ENCODE measurements at regions not wholly inside any gene's neighbourhood (a gene's known extent, or its start where the extent isn't known, plus 50 kb on each side); places are given as distances from the start of the nearest gene placed in this dataset.
"Not testable (repeated sequence)": the region's sequence is repeated elsewhere in the genome, so short reads cannot be mapped to it uniquely, and the experiment has no call there.

GRCh38 chr1:229017091-229017490 lies 253.8 kb upstream of the RAB4A start:
- Histone ChIP-seq H3K9me3 (replicated peaks in 1 of 3) (no peaks in the 10 kb centered on the region), H3K4me3 (no peak overlapping the region), H3K4me1 (replicated peaks in 1 of 2) (no peaks in the 10 kb centered on the region), H3K27me3 (no peaks in the 10 kb centered on the region), H3K27ac (no peak overlapping the region), H3K36me3 (replicated peaks in 1 of 2) (no peaks in the 10 kb centered on the region)
- TF ChIP-seq, protein P1, sequence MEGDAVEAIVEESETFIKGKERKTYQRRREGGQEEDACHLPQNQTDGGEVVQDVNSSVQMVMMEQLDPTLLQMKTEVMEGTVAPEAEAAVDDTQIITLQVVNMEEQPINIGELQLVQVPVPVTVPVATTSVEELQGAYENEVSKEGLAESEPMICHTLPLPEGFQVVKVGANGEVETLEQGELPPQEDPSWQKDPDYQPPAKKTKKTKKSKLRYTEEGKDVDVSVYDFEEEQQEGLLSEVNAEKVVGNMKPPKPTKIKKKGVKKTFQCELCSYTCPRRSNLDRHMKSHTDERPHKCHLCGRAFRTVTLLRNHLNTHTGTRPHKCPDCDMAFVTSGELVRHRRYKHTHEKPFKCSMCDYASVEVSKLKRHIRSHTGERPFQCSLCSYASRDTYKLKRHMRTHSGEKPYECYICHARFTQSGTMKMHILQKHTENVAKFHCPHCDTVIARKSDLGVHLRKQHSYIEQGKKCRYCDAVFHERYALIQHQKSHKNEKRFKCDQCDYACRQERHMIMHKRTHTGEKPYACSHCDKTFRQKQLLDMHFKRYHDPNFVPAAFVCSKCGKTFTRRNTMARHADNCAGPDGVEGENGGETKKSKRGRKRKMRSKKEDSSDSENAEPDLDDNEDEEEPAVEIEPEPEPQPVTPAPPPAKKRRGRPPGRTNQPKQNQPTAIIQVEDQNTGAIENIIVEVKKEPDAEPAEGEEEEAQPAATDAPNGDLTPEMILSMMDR (IDR thresholded peaks at IDR 0.05) = no peak
- no peak for TF ChIP-seq POLR2A (IDR thresholded peaks at IDR 0.05)
- intact Hi-C loops (cut with DNase I) = no loop called here
- no peak for DNase-seq
- 72 to 76% (median 76%) methylated on average over 4 of the region's 4 CpGs for WGBS, 4 donors

- intact Hi-C loops (cut with DNase I) = no loop called here
Measured at GRCh38 chr1:229018674-229019295, 252.1 kb upstream of the RAB4A start.

DNA sequence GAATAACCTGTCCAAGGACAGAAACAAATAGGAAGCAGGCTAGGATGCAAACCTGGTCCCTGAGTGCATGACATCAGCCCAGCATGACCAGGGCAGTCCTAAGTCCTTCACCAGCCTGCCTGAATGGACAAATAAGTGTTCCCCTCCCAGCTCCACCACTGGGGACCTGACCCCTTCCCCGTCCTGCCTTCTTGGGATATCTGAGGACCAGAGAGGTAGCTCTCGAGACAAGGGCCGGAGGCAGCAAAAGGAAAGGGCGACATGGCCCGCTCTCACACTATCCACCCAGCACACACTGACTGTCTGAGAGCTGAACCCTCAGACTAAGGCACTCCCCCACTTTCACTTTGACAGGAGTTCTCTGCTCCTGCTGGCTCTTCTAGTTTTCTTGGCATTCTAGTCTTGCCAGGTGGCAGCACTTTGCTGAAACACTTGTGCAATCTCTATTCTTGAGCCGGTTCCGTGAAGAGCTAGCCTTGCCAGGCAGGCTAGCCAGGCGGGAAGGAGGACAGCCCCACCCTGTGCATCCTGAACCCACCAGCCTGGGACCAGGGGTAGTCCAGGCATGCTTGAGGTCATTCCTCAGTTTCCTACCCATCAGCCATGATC lies 251.1 kb upstream of the RAB4A start:
- TF ChIP-seq, protein P1 (IDR thresholded peaks at IDR 0.05) = no peak
- no peak for TF ChIP-seq POLR2A (IDR thresholded peaks at IDR 0.05)
- no peaks in the 10 kb centered on the region for H3K27me3 ChIP-seq
- WGBS, 4 donors = 84 to 93% (median 88%) methylated on average over 8 of the region's 8 CpGs
- no peaks in the 10 kb centered on the region for H3K9me3 ChIP-seq (replicated peaks in 1 of 3)
- no peak overlapping the region for H3K27ac ChIP-seq
- no peaks in the 10 kb centered on the region for H3K36me3 ChIP-seq (replicated peaks in 1 of 2)
- DNase-seq = no peak
- intact Hi-C loops (cut with DNase I) = no loop called here
- peaks cover 7 to 10% of the 10 kb centered on the region in 2 donors for H3K4me1 ChIP-seq (replicated peaks in 1 of 2)
- no peak overlapping the region for H3K4me3 ChIP-seq

More at GRCh38 chr1:229018674-229019295, 252.1 kb upstream of the RAB4A start:
- no peaks in the 10 kb centered on the region for H3K27me3 ChIP-seq
- H3K4me1 ChIP-seq (replicated peaks in 1 of 2) = peaks cover 0 to under 1% of the 10 kb centered on the region in 2 donors
- WGBS, 4 donors = 89 to 100% (median 96%) methylated on average over 2 of the region's 2 CpGs
- no peak for DNase-seq
- no peak overlapping the region for H3K27ac ChIP-seq
- H3K9me3 ChIP-seq (replicated peaks in 1 of 3) = no peaks in the 10 kb centered on the region
- H3K4me3 ChIP-seq = no peak overlapping the region
- TF ChIP-seq, protein P1 (IDR thresholded peaks at IDR 0.05) = no peak
- TF ChIP-seq POLR2A (IDR thresholded peaks at IDR 0.05) = no peak
- H3K36me3 ChIP-seq (replicated peaks in 1 of 2) = no peaks in the 10 kb centered on the region

DNA sequence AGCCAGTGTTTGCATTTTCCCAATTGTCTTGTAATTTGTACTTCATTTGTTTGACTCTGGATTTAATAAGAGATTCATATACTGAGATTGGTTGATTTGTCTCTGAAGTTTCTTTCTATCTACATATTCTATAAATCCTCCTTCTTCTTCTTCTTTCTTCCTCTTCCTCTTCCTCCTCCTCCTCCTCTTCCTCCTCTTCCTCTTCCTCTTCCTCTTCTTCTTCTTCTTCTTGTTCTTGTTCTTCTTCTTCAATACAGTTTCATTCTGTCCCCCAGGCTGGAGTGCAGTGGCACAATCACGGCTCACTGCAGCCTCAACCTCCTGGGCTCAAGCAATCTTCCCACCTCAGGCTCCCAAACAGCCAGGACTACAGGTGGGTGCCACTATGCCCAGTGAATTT lies 249.9 kb upstream of the RAB4A start:
- intact Hi-C loops (cut with DNase I); H3K36me3 ChIP-seq (replicated peaks in 1 of 2); H3K9me3 ChIP-seq (replicated peaks in 1 of 3); H3K27ac ChIP-seq; H3K4me3 ChIP-seq; H3K27me3 ChIP-seq; DNase-seq: not testable (repeated sequence)
- 80 to 95% (median 88%) methylated on average over 1 of the region's 1 CpG for WGBS, 4 donors
- peaks cover 9 to 13% of the 10 kb centered on the region in 2 donors for H3K4me1 ChIP-seq (replicated peaks in 1 of 2)
